ENCODE measurements at regions not wholly inside any gene's neighbourhood (a gene's known extent, or its start where the extent isn't known, plus 50 kb on each side); places are given as distances from the start of the nearest gene placed in this dataset.

DNA sequence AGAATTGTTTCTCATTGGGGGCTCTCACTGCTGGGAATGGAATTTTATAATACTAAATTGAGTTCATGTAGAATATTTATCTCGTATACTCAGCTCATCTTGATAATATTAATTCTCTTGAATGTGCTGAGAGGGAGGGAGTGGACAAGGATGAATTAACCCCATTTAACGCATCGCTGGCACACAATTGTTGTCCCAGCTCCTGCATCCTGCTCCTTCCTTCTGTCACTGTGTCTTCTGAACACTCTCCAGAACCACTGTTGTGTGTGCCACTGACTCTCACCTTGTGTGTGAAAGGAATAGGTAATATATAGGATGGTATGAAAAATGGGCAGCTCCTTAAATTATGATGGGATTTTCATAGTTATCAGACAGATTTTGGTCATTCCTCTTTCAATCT is 267.3 kb downstream of the MTRR start:
- TF ChIP-seq, protein P1, sequence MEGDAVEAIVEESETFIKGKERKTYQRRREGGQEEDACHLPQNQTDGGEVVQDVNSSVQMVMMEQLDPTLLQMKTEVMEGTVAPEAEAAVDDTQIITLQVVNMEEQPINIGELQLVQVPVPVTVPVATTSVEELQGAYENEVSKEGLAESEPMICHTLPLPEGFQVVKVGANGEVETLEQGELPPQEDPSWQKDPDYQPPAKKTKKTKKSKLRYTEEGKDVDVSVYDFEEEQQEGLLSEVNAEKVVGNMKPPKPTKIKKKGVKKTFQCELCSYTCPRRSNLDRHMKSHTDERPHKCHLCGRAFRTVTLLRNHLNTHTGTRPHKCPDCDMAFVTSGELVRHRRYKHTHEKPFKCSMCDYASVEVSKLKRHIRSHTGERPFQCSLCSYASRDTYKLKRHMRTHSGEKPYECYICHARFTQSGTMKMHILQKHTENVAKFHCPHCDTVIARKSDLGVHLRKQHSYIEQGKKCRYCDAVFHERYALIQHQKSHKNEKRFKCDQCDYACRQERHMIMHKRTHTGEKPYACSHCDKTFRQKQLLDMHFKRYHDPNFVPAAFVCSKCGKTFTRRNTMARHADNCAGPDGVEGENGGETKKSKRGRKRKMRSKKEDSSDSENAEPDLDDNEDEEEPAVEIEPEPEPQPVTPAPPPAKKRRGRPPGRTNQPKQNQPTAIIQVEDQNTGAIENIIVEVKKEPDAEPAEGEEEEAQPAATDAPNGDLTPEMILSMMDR (IDR thresholded peaks at IDR 0.05), result no peak
- TF ChIP-seq POLR2AphosphoS5 (IDR thresholded peaks at IDR 0.05; ENCODE audit: insufficient read depth in 1 of 2, low read depth in 1 of 2) (no peak), POLR2A (IDR thresholded peaks at IDR 0.05) (no peak)
